Keratinocyte (primary cell): ENCODE measurements at regions not wholly inside any gene's neighbourhood (a gene's known extent, or its start where the extent isn't known, plus 50 kb on each side); places are given as distances from the start of the nearest gene placed in this dataset.

ENCODE experiments used
- DNase-seq: peaks from one replicate; pipeline ENCODE4 v3.0.0-alpha.2; 2011; ENCODE audit warnings: low read depth, missing footprints, low spot score
- FAIRE-seq: peaks from 2 replicates; lab custom pipeline; 2011; peaks lifted over from hg19 to GRCh38; lab: Jason Lieb, UNC
- H2AFZ ChIP-seq: 2 replicates; pipeline ENCODE4 v1.6.0; 2012; ENCODE audit warnings: low read length, control low read depth, inconsistent platforms; ENCODE audit not compliant: control insufficient read depth
- H3K27ac ChIP-seq: 2 replicates; pipeline ENCODE4 v1.5.1; 2011; ENCODE audit warnings: low read length; ENCODE audit not compliant: control insufficient read depth, insufficient read depth
- H3K27me3 ChIP-seq: 3 replicates; pipeline ENCODE4 v1.6.0; 2011; ENCODE audit warnings: low read length; ENCODE audit not compliant: control insufficient read depth, insufficient read depth; ENCODE audit errors: extremely low read depth
- H3K36me3 ChIP-seq, 2 experiments: 2 replicates in 1 of 2; 3 replicates in 1 of 2; pipeline ENCODE4 v1.5.1; 2011; ENCODE audit warnings: low read length in 2 of 2, mild to moderate bottlenecking in 1 of 2; ENCODE audit not compliant: control insufficient read depth in 2 of 2, insufficient read depth in 2 of 2; ENCODE audit errors: extremely low read depth in 1 of 2
- H3K4me1 ChIP-seq: 3 replicates; pipeline ENCODE4 v1.5.1; 2011; ENCODE audit warnings: low read length; ENCODE audit not compliant: control insufficient read depth, insufficient read depth; ENCODE audit errors: extremely low read depth
- H3K4me2 ChIP-seq: 3 replicates; pipeline ENCODE4 v1.6.0; 2011; ENCODE audit warnings: low read depth, low read length; ENCODE audit not compliant: control insufficient read depth, insufficient read depth; ENCODE audit errors: extremely low read depth
- H3K4me3 ChIP-seq, 3 experiments: fragments of 200-600 bp in 1 of 3; sonication (generic) in 1 of 3; 2 replicates in 2 of 3; 3 replicates in 1 of 3; pipeline ENCODE4 v1.5.1; 2011 to 2016; ENCODE audit warnings: low read length in 3 of 3, mild to moderate bottlenecking in 3 of 3, control low read depth in 2 of 3, inconsistent platforms in 1 of 3, low read depth in 1 of 3, mixed read lengths in 1 of 3, mixed run types in 1 of 3, moderate library complexity in 1 of 3; ENCODE audit not compliant: control insufficient read depth in 2 of 3, insufficient read depth in 2 of 3; ENCODE audit errors: extremely low read depth in 1 of 3
- H3K79me2 ChIP-seq: 2 replicates; pipeline ENCODE4 v1.6.0; 2012; ENCODE audit warnings: low read length; ENCODE audit not compliant: control insufficient read depth, insufficient read depth
- H3K9ac ChIP-seq: 3 replicates; pipeline ENCODE4 v1.6.0; 2011; ENCODE audit warnings: low read length; ENCODE audit not compliant: control insufficient read depth, insufficient read depth; ENCODE audit errors: extremely low read depth
- H3K9me1 ChIP-seq: 3 replicates; pipeline ENCODE4 v1.6.0; 2011; ENCODE audit warnings: low read length; ENCODE audit not compliant: control insufficient read depth, insufficient read depth; ENCODE audit errors: extremely low read depth
- H3K9me3 ChIP-seq: 2 replicates; pipeline ENCODE4 v1.5.1; 2012; ENCODE audit warnings: low read depth, low read length; ENCODE audit not compliant: control insufficient read depth
- H4K20me1 ChIP-seq: 3 replicates; pipeline ENCODE4 v1.6.0; 2011; ENCODE audit warnings: low read length; ENCODE audit not compliant: control insufficient read depth, insufficient read depth; ENCODE audit errors: extremely low read depth
- CTCF ChIP-seq, 3 experiments: IDR thresholded peaks in 1 of 3; conservative IDR thresholded peaks in 1 of 3; optimal IDR thresholded peaks in 1 of 3; 2 replicates in 2 of 3; 3 replicates in 1 of 3; pipeline versions ENCODE3 to v1.5.1; 2011; ENCODE audit warnings: low read length in 3 of 3, mild to moderate bottlenecking in 3 of 3, moderate library complexity in 2 of 3, control low read depth in 1 of 3, inconsistent platforms in 1 of 3; ENCODE audit not compliant: insufficient read depth in 2 of 3; ENCODE audit errors: extremely low read depth in 1 of 3
- EZH2 ChIP-seq: IDR thresholded peaks from one replicate; pipeline ENCODE4 v1.6.1; 2012; ENCODE audit warnings: inconsistent platforms, mild to moderate bottlenecking, low read length, moderate library complexity
- dilution Hi-C: fragments of 300-500 bp; cut with MboI; formaldehyde crosslinking; loops from one replicate; pipeline ENCODE4 v1.7.0; 2020; ENCODE audit warnings: low sequenced_read_pairs; ENCODE audit not compliant: extremely low pct_ligation_motif_present

- peak overlapping the region; percentile 33 for H2AFZ ChIP-seq
- H3K4me2 ChIP-seq, result no peak overlapping the region
- peak; percentile 1 for DNase-seq
Observed at GRCh38 chr3:20256144-20256543, 70.1 kb upstream of the SGO1 start.

GRCh38 chr3:20254268-20255117, 68.5 kb upstream of the SGO1 start:
- Histone ChIP-seq H3K4me3 (no peak overlapping the region), H3K36me3 (no peaks in the 10 kb centered on the region), H3K4me2 (no peak overlapping the region), H4K20me1 (no peaks in the 10 kb centered on the region), H3K4me1 (peaks cover 5% of the 10 kb centered on the region), H3K9me1 (no peaks in the 10 kb centered on the region), H3K9ac (no peak overlapping the region), H3K27ac (no peak overlapping the region), H2AFZ (no peak overlapping the region), H3K27me3 (no peaks in the 10 kb centered on the region), H3K79me2 (no peaks in the 10 kb centered on the region), H3K9me3 (no peaks in the 10 kb centered on the region)
- dilution Hi-C loops, result no loop called here
- TF ChIP-seq CTCF (optimal IDR thresholded peaks at IDR 0.05 in 1 of 3, IDR thresholded peaks at IDR 0.05 in 1 of 3, conservative IDR thresholded peaks at IDR 0.05 in 1 of 3; ENCODE audit: extremely low read depth in 1 of 3, insufficient read depth in 2 of 3, low read length in 3 of 3) (no peak), EZH2 (no peak)
- DNase-seq (no peak), FAIRE-seq (no peak)

More at GRCh38 chr3:20256144-20256543, 70.1 kb upstream of the SGO1 start:
- H3K9me3 ChIP-seq, result no peaks in the 10 kb centered on the region
- no peak overlapping the region for H3K4me3 ChIP-seq
- no peaks in the 10 kb centered on the region for H3K27me3 ChIP-seq
- dilution Hi-C loops, result no loop called here
- H3K9me1 ChIP-seq, result no peaks in the 10 kb centered on the region
- H4K20me1 ChIP-seq, result no peaks in the 10 kb centered on the region
- no peak overlapping the region for H3K27ac ChIP-seq
- no peak for TF ChIP-seq EZH2
- TF ChIP-seq CTCF (optimal IDR thresholded peaks at IDR 0.05 in 1 of 3, IDR thresholded peaks at IDR 0.05 in 1 of 3, conservative IDR thresholded peaks at IDR 0.05 in 1 of 3; ENCODE audit: extremely low read depth in 1 of 3, insufficient read depth in 2 of 3, low read length in 3 of 3), result no peak
- peaks cover 5% of the 10 kb centered on the region for H3K4me1 ChIP-seq
- no peaks in the 10 kb centered on the region for H3K36me3 ChIP-seq
- no peaks in the 10 kb centered on the region for H3K79me2 ChIP-seq
- no peak for FAIRE-seq
- H3K9ac ChIP-seq, result no peak overlapping the region
